Ascending aorta (tissue), 2 donors: ENCODE measurements at regions not wholly inside any gene's neighbourhood (a gene's known extent, or its start where the extent isn't known, plus 50 kb on each side); places are given as distances from the start of the nearest gene placed in this dataset.

Experiments
- DNase-seq, 2 donors: peaks; one replicate each; pipeline ENCODE4 v3.0.0-alpha.2; 2019; ENCODE audit warnings: low spot score in 2 of 2
- H3K27ac ChIP-seq, 2 donors: fragments of 200-600 bp; sonication (generic); one replicate each; pipeline ENCODE4 v1.5.1; 2016 to 2017; ENCODE audit warnings: mild to moderate bottlenecking in 1 of 2
- H3K27me3 ChIP-seq: fragments of 200-600 bp; sonication (generic); one replicate; pipeline ENCODE4 v1.5.1; 2017
- H3K36me3 ChIP-seq, 2 donors: fragments of 200-600 bp; sonication (generic); one replicate each; pipeline ENCODE4 v1.5.1; 2016
- H3K4me1 ChIP-seq, 2 donors: fragments of 200-600 bp; sonication (generic); one replicate each; pipeline ENCODE4 v1.5.1; 2016 to 2017; ENCODE audit warnings: mild to moderate bottlenecking in 1 of 2
- H3K4me3 ChIP-seq, 2 donors: fragments of 200-600 bp; sonication (generic); one replicate each; pipeline ENCODE4 v1.5.1; 2016 to 2017; ENCODE audit warnings: mild to moderate bottlenecking in 1 of 2
- H3K9me3 ChIP-seq, 2 donors: fragments of 200-600 bp; sonication (generic); one replicate each; pipeline ENCODE4 v1.5.1; 2016
- intact Hi-C: fragments of 100-400 bp; cut with DNase I; formaldehyde crosslinking; loops from one replicate; pipeline ENCODE4 v1.15.1; 2023
- TF ChIP-seq, protein P1 (sequence below), 3 experiments: fragments of 200-600 bp in 2 of 3; fragments of 450-650 bp in 1 of 3; sonication (generic) in 2 of 3; IDR thresholded peaks; one replicate each; pipeline ENCODE4 v1.5.1; 2016 to 2019; ENCODE audit warnings: antibody characterized with exemption in 3 of 3, mild to moderate bottlenecking in 1 of 3, moderate library complexity in 1 of 3

- Histone ChIP-seq H3K27me3 (no peaks in the 10 kb centered on the region), H3K4me3 (no peak overlapping the region), H3K27ac (no peak overlapping the region), H3K4me1 (no peaks in the 10 kb centered on the region), H3K36me3 (no peaks in the 10 kb centered on the region), H3K9me3 (peaks cover 5 to 6% of the 10 kb centered on the region in 2 donors)
- intact Hi-C loops: no loop called here
- TF ChIP-seq, protein P1, sequence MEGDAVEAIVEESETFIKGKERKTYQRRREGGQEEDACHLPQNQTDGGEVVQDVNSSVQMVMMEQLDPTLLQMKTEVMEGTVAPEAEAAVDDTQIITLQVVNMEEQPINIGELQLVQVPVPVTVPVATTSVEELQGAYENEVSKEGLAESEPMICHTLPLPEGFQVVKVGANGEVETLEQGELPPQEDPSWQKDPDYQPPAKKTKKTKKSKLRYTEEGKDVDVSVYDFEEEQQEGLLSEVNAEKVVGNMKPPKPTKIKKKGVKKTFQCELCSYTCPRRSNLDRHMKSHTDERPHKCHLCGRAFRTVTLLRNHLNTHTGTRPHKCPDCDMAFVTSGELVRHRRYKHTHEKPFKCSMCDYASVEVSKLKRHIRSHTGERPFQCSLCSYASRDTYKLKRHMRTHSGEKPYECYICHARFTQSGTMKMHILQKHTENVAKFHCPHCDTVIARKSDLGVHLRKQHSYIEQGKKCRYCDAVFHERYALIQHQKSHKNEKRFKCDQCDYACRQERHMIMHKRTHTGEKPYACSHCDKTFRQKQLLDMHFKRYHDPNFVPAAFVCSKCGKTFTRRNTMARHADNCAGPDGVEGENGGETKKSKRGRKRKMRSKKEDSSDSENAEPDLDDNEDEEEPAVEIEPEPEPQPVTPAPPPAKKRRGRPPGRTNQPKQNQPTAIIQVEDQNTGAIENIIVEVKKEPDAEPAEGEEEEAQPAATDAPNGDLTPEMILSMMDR (IDR thresholded peaks at IDR 0.05): no peak
- DNase-seq: no peak
These were observed 143.4 kb downstream of the CTTN start for GRCh38 chr11:70541699-70542098.

DNA sequence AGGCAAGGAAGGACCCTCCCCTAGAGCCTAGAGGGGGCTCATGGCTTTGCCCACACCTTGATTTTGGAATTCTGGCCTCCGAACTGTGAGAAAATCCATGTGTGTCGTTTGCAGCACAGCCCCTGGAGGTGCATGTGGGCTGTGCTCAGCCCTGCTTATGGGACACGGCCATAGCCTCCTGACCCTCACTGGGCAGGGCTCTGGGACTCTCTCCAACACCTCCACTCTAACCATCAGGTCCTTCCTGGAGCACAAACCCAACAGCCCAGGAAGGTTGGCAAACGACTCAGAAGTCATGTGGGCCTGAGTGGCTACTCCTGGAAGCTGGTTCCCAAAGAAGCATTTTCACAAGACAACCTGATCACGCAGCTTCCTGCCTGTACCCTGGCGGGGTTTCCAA lies 144.1 kb downstream of the CTTN start:
- no peaks in the 10 kb centered on the region for H3K27me3 ChIP-seq
- intact Hi-C loops: no loop called here
- H3K4me3 ChIP-seq: no peak overlapping the region
- no peaks in the 10 kb centered on the region for H3K36me3 ChIP-seq
- no peak overlapping the region for H3K27ac ChIP-seq
- TF ChIP-seq, protein P1 (IDR thresholded peaks at IDR 0.05): no peak
- DNase-seq: no peak
- peaks cover 5 to 6% of the 10 kb centered on the region in 2 donors for H3K9me3 ChIP-seq
- H3K4me1 ChIP-seq: no peaks in the 10 kb centered on the region

DNA sequence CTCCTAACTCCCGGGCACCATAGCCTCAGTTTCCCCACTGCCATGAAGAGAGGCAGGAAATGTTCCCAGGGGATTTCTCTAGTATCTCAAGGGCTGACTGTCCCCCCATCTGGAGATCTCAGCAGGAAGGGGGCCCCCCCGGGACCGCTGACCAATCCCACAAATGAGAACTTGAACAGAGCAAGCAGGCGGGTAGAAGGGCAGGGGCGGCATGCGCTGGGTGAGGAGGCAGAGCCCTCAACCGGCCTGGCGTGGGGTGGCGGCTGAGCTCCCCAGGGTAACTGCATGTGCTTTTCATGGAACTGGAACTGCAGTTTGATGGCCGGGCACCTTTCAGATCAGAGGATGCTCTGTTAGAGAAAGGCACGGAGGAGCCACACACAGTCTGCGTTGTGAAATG lies 144.5 kb downstream of the CTTN start:
- DNase-seq: no peak
- Histone ChIP-seq H3K4me3 (no peak overlapping the region), H3K4me1 (no peaks in the 10 kb centered on the region), H3K27me3 (no peaks in the 10 kb centered on the region), H3K27ac (no peak overlapping the region), H3K9me3 (peaks cover 5 to 6% of the 10 kb centered on the region in 2 donors), H3K36me3 (no peaks in the 10 kb centered on the region)
- intact Hi-C loops: no loop called here
- TF ChIP-seq, protein P1 (IDR thresholded peaks at IDR 0.05): no peak

GRCh38 chr11:70543611-70544010 lies 145.3 kb downstream of the CTTN start:
- Histone ChIP-seq H3K4me1 (no peaks in the 10 kb centered on the region), H3K27me3 (no peaks in the 10 kb centered on the region), H3K27ac (no peak overlapping the region), H3K36me3 (no peaks in the 10 kb centered on the region), H3K9me3 (peaks cover 5 to 6% of the 10 kb centered on the region in 2 donors), H3K4me3 (no peak overlapping the region)
- no peak for DNase-seq
- TF ChIP-seq, protein P1 (IDR thresholded peaks at IDR 0.05): no peak
- intact Hi-C loops: no loop called here

GRCh38 chr11:70544067-70544773 lies 145.9 kb downstream of the CTTN start:
- Histone ChIP-seq H3K9me3 (peaks cover 5 to 6% of the 10 kb centered on the region in 2 donors), H3K27me3 (no peaks in the 10 kb centered on the region), H3K27ac (no peak overlapping the region), H3K4me1 (no peaks in the 10 kb centered on the region), H3K36me3 (no peaks in the 10 kb centered on the region), H3K4me3 (no peak overlapping the region)
- intact Hi-C loops: no loop called here
- DNase-seq: no peak
- TF ChIP-seq, protein P1 (IDR thresholded peaks at IDR 0.05): no peak
